ENCODE measurements at regions not wholly inside any gene's neighbourhood (a gene's known extent, or its start where the extent isn't known, plus 50 kb on each side); places are given as distances from the start of the nearest gene placed in this dataset.

GRCh38 chr12:31849090-31849687 is 110.0 kb upstream of the RESF1 start (continued):
- peak; percentile 71; the same call in 1 of the 2 replicates for TF ChIP-seq ZNF280B (CRISPR knock-in tag; IDR thresholded peaks at IDR 0.05)
- TF ChIP-seq BMI1 (IDR thresholded peaks at IDR 0.05; ENCODE audit: low read length): no peak
- no peak for TF ChIP-seq ZNF23 (CRISPR knock-in tag; IDR thresholded peaks at IDR 0.05)
- no peak for TF ChIP-seq HDGF (IDR thresholded peaks at IDR 0.05)
- TF ChIP-seq FOSL1 (tag; conservative IDR thresholded peaks at IDR 0.05): no peak
- TF ChIP-seq SP1 (CRISPR knock-in tag; IDR thresholded peaks at IDR 0.05): no peak
- TF ChIP-seq PHF20 (IDR thresholded peaks at IDR 0.05; ENCODE audit: partially characterized antibody): no peak
- TF ChIP-seq CREM (IDR thresholded peaks at IDR 0.05; ENCODE audit: low read depth): no peak
- TF ChIP-seq HDAC8 (tag; IDR thresholded peaks at IDR 0.05): no peak
- TF ChIP-seq ZNF551 (CRISPR knock-in tag; IDR thresholded peaks at IDR 0.05): no peak

GRCh38 chr12:31846405-31846804 is 112.8 kb upstream of the RESF1 start:
- H3K9me3 ChIP-seq (replicated peaks; ENCODE audit: control insufficient read depth, insufficient read depth, low read depth, low read length): peaks cover 14% of the 10 kb centered on the region
- no peaks in the 10 kb centered on the region for H3K79me2 ChIP-seq (ENCODE audit: control insufficient read depth, insufficient read depth, low read length)
- H3K4me1 ChIP-seq (replicated peaks in 1 of 2; ENCODE audit: control insufficient read depth in 2 of 2, insufficient read depth in 2 of 2, low read length in 2 of 2): peaks cover 0 to 17% of the 10 kb centered on the region in 2 experiments; a peak in 3 of 5 replicates
- no peak overlapping the region for H3K4me2 ChIP-seq (ENCODE audit: insufficient read depth, low read length)
- peak overlapping the region; percentile 36; the same call in 1 of the 2 replicates for H2AFZ ChIP-seq (ENCODE audit: low read depth, low read length)
- H3K27ac ChIP-seq (ENCODE audit: extremely low read depth, low read depth, low read length): no peak overlapping the region
- no peak for DNase-seq (ENCODE audit: extremely low read depth in 1 of 4, low spot score in 3 of 4)
- no peaks in the 10 kb centered on the region for H4K20me1 ChIP-seq (replicated peaks; ENCODE audit: control insufficient read depth, insufficient read depth, low read length)
- CTCF ChIA-PET (ENCODE audit: low intra/inter-chr PET ratio): no interaction called here
- TF ChIP-seq FOXM1 (IDR thresholded peaks at IDR 0.05; ENCODE audit: low read depth) (no peak), FOXM1 (CRISPR knock-in tag; IDR thresholded peaks at IDR 0.05; ENCODE audit: low read depth) (no peak), ZNF274 (IDR thresholded peaks at IDR 0.05; ENCODE audit: borderline replicate concordance, low read depth, low read length) (no peak), RUNX1 (IDR thresholded peaks at IDR 0.05; ENCODE audit: low read depth) (no peak), KHSRP (IDR thresholded peaks at IDR 0.05) (no peak), THRAP3 (IDR thresholded peaks at IDR 0.05; ENCODE audit: borderline replicate concordance) (no peak), ZNF609 (CRISPR knock-in tag; IDR thresholded peaks at IDR 0.05; ENCODE audit: borderline replicate concordance) (no peak), MBD2 (IDR thresholded peaks at IDR 0.05; ENCODE audit: borderline replicate concordance, low read depth) (no peak)
- H3K36me3 ChIP-seq (ENCODE audit: control insufficient read depth, insufficient read depth, low read length): no peaks in the 10 kb centered on the region
- POLR2A ChIA-PET: no interaction called here
- no TSS peak for BruUV-seq (replicated peaks)
- H3K9me1 ChIP-seq (ENCODE audit: control insufficient read depth, insufficient read depth, low read length): no peaks in the 10 kb centered on the region
- no peak overlapping the region for H3K9ac ChIP-seq (ENCODE audit: insufficient read depth in 1 of 2, low read depth in 2 of 2, low read length in 2 of 2)
- no peak for FAIRE-seq
- in situ Hi-C loops (cut with MboI) (no loop called here), intact Hi-C loops (cut with micrococcal nuclease) (no loop called here)
- no peaks in the 10 kb centered on the region for H3K27me3 ChIP-seq (ENCODE audit: control insufficient read depth in 2 of 2, insufficient read depth in 2 of 2, low read length in 2 of 2)
- ATAC-seq: no peak
- H3K4me3 ChIP-seq: no peak overlapping the region

Data from K562 (cell line).